ENCODE measurements at regions not wholly inside any gene's neighbourhood (a gene's known extent, or its start where the extent isn't known, plus 50 kb on each side); places are given as distances from the start of the nearest gene placed in this dataset.

DNA sequence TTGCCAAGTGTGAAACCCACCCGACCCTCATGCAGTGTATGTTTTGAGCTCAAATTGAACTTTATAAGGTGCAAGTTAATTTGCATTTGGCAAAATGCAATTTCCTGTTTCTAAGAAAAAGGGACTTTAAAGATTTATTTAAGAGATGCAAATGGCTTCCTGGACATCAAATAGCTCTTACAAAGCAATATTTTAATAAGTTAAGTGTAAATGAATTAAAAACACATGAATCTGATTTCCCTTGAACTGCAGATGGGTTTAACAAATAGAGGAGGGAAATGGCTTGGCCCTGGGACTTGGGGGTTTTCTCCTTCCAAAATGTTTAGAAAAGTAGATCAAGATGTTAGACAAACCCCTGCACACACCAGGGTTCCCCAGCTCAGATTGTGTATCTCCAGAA, 116.0 kb downstream of the EN1 start:
- H3K9me3 ChIP-seq (ENCODE audit: insufficient read depth, low read length): no peaks in the 10 kb centered on the region
- H3K4me3 ChIP-seq (ENCODE audit: insufficient read depth, low read length, poor library complexity, severe bottlenecking): no peak overlapping the region
- H3K79me2 ChIP-seq (ENCODE audit: insufficient read depth, low read length): no peaks in the 10 kb centered on the region
- H4K20me1 ChIP-seq (ENCODE audit: low read depth, low read length): no peaks in the 10 kb centered on the region
- no peak for TF ChIP-seq EZH2phosphoT487 (conservative IDR thresholded peaks at IDR 0.05; ENCODE audit: low read length)
- TF ChIP-seq, protein P1, sequence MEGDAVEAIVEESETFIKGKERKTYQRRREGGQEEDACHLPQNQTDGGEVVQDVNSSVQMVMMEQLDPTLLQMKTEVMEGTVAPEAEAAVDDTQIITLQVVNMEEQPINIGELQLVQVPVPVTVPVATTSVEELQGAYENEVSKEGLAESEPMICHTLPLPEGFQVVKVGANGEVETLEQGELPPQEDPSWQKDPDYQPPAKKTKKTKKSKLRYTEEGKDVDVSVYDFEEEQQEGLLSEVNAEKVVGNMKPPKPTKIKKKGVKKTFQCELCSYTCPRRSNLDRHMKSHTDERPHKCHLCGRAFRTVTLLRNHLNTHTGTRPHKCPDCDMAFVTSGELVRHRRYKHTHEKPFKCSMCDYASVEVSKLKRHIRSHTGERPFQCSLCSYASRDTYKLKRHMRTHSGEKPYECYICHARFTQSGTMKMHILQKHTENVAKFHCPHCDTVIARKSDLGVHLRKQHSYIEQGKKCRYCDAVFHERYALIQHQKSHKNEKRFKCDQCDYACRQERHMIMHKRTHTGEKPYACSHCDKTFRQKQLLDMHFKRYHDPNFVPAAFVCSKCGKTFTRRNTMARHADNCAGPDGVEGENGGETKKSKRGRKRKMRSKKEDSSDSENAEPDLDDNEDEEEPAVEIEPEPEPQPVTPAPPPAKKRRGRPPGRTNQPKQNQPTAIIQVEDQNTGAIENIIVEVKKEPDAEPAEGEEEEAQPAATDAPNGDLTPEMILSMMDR (IDR thresholded peaks at IDR 0.05; ENCODE audit: insufficient read depth, low read length, poor library complexity, severe bottlenecking): no peak
- H2AFZ ChIP-seq (ENCODE audit: low read depth, low read length, severe bottlenecking): no peak overlapping the region
- no peaks in the 10 kb centered on the region for H3K27me3 ChIP-seq (ENCODE audit: low read length)
- no peak overlapping the region for H3K4me2 ChIP-seq (ENCODE audit: low read depth, low read length, poor library complexity, severe bottlenecking)
- no peaks in the 10 kb centered on the region for H3F3A ChIP-seq (ENCODE audit: insufficient read depth)
- H3K9me2 ChIP-seq (replicated peaks; ENCODE audit: insufficient read depth, low read length): no peaks in the 10 kb centered on the region
- no peak overlapping the region for H3K27ac ChIP-seq (ENCODE audit: low read depth, low read length)
- no peak overlapping the region for H3K9ac ChIP-seq (ENCODE audit: low read length)
- H3K36me3 ChIP-seq (ENCODE audit: low read length): no peaks in the 10 kb centered on the region

DNA sequence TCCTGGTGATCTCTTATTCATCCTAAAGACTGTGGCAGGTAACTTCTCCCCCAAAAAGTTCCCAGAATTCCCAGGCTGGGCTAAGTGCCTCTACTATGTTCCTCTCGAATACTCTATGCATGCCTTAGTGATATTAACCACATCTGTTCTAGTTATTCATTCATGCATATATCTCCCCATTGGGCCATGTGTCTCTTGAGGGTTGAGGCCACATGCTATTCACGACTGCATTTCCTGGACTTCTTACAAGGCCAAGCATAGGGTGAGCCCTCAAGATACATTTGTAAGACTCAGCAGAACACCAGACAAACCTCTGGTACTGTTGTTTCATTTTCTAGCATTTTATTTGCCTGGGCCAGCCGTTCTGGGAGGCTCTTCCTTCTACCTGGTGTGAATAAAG, 117.0 kb downstream of the EN1 start:
- Histone ChIP-seq H3K36me3 (ENCODE audit: low read length) (no peaks in the 10 kb centered on the region), H3K9me3 (ENCODE audit: insufficient read depth, low read length) (no peaks in the 10 kb centered on the region), H4K20me1 (ENCODE audit: low read depth, low read length) (no peaks in the 10 kb centered on the region), H3K4me3 (ENCODE audit: insufficient read depth, low read length, poor library complexity, severe bottlenecking) (no peak overlapping the region), H3K27me3 (ENCODE audit: low read length) (no peaks in the 10 kb centered on the region), H3K4me2 (ENCODE audit: low read depth, low read length, poor library complexity, severe bottlenecking) (no peak overlapping the region), H3K27ac (ENCODE audit: low read depth, low read length) (no peak overlapping the region), H3F3A (ENCODE audit: insufficient read depth) (no peaks in the 10 kb centered on the region), H3K79me2 (ENCODE audit: insufficient read depth, low read length) (no peaks in the 10 kb centered on the region), H3K9me2 (replicated peaks; ENCODE audit: insufficient read depth, low read length) (no peaks in the 10 kb centered on the region), H2AFZ (ENCODE audit: low read depth, low read length, severe bottlenecking) (no peak overlapping the region), H3K9ac (ENCODE audit: low read length) (no peak overlapping the region)
- TF ChIP-seq EZH2phosphoT487 (conservative IDR thresholded peaks at IDR 0.05; ENCODE audit: low read length): no peak
- TF ChIP-seq, protein P1 (IDR thresholded peaks at IDR 0.05; ENCODE audit: insufficient read depth, low read length, poor library complexity, severe bottlenecking): no peak

DNA sequence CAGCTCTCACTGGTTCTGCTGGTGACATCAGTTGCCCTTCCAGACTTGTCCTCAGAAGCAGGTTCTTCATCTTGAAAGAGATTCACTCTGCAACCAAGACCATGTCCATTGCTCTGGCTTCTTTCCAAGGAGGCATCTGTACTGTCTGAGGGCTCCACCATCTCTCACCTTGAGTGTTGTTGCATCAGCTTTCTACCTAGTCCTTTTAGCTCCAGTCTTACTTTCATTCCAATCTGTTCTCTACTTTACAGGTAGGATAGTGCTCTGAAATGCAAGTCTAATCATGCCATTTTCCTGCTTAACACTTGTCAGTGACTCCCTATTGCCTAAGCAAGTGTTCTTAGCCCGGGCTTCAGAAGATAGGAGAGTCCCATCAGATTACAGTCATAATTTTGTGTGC, 117.7 kb downstream of the EN1 start:
- H3K4me2 ChIP-seq (ENCODE audit: low read depth, low read length, poor library complexity, severe bottlenecking): no peak overlapping the region

More for the DNA sequence above, 117.7 kb downstream of the EN1 start:
- no peaks in the 10 kb centered on the region for H3K27me3 ChIP-seq (ENCODE audit: low read length)
- H3K9me2 ChIP-seq (replicated peaks; ENCODE audit: insufficient read depth, low read length): no peaks in the 10 kb centered on the region
- H3F3A ChIP-seq (ENCODE audit: insufficient read depth): no peaks in the 10 kb centered on the region
- no peak overlapping the region for H3K9ac ChIP-seq (ENCODE audit: low read length)
- H3K4me3 ChIP-seq (ENCODE audit: insufficient read depth, low read length, poor library complexity, severe bottlenecking): no peak overlapping the region
- H3K9me3 ChIP-seq (ENCODE audit: insufficient read depth, low read length): no peaks in the 10 kb centered on the region
- H3K27ac ChIP-seq (ENCODE audit: low read depth, low read length): no peak overlapping the region
- no peaks in the 10 kb centered on the region for H4K20me1 ChIP-seq (ENCODE audit: low read depth, low read length)
- H2AFZ ChIP-seq (ENCODE audit: low read depth, low read length, severe bottlenecking): no peak overlapping the region
- H3K36me3 ChIP-seq (ENCODE audit: low read length): no peaks in the 10 kb centered on the region
- TF ChIP-seq, protein P1 (IDR thresholded peaks at IDR 0.05; ENCODE audit: insufficient read depth, low read length, poor library complexity, severe bottlenecking): no peak
- no peak for TF ChIP-seq EZH2phosphoT487 (conservative IDR thresholded peaks at IDR 0.05; ENCODE audit: low read length)
- no peaks in the 10 kb centered on the region for H3K79me2 ChIP-seq (ENCODE audit: insufficient read depth, low read length)

Data from SU-DHL-6 (cell line).